ENCODE measurements at regions not wholly inside any gene's neighbourhood (a gene's known extent, or its start where the extent isn't known, plus 50 kb on each side); places are given as distances from the start of the nearest gene placed in this dataset.

DNA sequence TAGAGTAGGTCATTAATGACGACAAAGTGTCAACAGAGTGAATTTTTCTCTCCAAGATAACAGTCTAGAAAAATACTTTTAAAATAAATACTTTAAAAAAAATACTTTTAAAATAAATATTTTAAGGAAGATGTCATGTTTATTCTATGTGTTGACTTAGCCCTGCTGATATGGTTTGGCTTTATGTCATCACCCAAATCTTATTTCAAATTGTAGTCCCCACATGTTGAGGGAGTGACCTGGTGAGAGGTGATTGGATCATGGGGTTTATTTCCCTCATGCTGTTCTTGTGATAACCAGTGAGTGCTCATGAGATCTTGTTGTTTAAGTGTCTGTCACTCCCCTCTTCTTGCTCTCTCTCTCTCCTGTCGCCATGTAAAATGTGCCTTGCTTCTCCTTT lies 754.9 kb upstream of the SLIT2 start:
- Histone ChIP-seq H3K4me3 (replicated peaks; ENCODE audit: low read depth, low read length) (no peak overlapping the region), H3K36me3 (ENCODE audit: control insufficient read depth, insufficient read depth, low read length) (no peaks in the 10 kb centered on the region), H3K27me3 (replicated peaks; ENCODE audit: control insufficient read depth, insufficient read depth, low read length) (no peaks in the 10 kb centered on the region)
- DNase-seq (ENCODE audit: extremely low read depth, insufficient read length) = no peak
- TF ChIP-seq, protein P1, sequence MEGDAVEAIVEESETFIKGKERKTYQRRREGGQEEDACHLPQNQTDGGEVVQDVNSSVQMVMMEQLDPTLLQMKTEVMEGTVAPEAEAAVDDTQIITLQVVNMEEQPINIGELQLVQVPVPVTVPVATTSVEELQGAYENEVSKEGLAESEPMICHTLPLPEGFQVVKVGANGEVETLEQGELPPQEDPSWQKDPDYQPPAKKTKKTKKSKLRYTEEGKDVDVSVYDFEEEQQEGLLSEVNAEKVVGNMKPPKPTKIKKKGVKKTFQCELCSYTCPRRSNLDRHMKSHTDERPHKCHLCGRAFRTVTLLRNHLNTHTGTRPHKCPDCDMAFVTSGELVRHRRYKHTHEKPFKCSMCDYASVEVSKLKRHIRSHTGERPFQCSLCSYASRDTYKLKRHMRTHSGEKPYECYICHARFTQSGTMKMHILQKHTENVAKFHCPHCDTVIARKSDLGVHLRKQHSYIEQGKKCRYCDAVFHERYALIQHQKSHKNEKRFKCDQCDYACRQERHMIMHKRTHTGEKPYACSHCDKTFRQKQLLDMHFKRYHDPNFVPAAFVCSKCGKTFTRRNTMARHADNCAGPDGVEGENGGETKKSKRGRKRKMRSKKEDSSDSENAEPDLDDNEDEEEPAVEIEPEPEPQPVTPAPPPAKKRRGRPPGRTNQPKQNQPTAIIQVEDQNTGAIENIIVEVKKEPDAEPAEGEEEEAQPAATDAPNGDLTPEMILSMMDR (IDR thresholded peaks at IDR 0.05; ENCODE audit: insufficient read depth, low read length, poor library complexity, severe bottlenecking) = no peak

GRCh38 chr4:19494961-19495360 lies 756.7 kb upstream of the SLIT2 start:
- no peak overlapping the region for H3K4me3 ChIP-seq (replicated peaks; ENCODE audit: low read depth, low read length)
- DNase-seq (ENCODE audit: extremely low read depth, insufficient read length) = no peak
- TF ChIP-seq, protein P1 (IDR thresholded peaks at IDR 0.05; ENCODE audit: insufficient read depth, low read length, poor library complexity, severe bottlenecking) = no peak
- H3K36me3 ChIP-seq (ENCODE audit: control insufficient read depth, insufficient read depth, low read length) = no peaks in the 10 kb centered on the region
- no peaks in the 10 kb centered on the region for H3K27me3 ChIP-seq (replicated peaks; ENCODE audit: control insufficient read depth, insufficient read depth, low read length)

DNA sequence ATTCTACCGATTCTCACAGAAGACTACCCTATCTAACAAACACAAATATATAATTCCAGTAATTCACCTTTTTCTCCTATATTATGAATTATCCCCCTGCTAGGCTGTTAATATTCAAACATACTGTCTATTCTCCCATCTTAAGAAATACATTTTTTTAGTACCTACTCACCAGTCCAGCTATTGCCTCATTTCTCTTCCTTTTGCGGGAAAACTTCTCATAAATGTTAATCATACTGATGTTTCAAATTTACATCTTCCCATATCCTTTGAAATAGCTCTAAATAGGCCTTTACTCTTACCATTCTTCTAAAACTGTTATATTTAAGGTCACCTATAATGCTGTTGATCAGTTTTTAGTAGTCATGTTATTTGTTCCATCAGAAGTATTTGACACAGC lies 759.1 kb upstream of the SLIT2 start:
- no peaks in the 10 kb centered on the region for H3K27me3 ChIP-seq (replicated peaks; ENCODE audit: control insufficient read depth, insufficient read depth, low read length)
- H3K4me3 ChIP-seq (replicated peaks; ENCODE audit: low read depth, low read length) = no peak overlapping the region
- TF ChIP-seq, protein P1 (IDR thresholded peaks at IDR 0.05; ENCODE audit: insufficient read depth, low read length, poor library complexity, severe bottlenecking) = no peak
- DNase-seq (ENCODE audit: extremely low read depth, insufficient read length) = no peak
- H3K36me3 ChIP-seq (ENCODE audit: control insufficient read depth, insufficient read depth, low read length) = no peaks in the 10 kb centered on the region

DNA sequence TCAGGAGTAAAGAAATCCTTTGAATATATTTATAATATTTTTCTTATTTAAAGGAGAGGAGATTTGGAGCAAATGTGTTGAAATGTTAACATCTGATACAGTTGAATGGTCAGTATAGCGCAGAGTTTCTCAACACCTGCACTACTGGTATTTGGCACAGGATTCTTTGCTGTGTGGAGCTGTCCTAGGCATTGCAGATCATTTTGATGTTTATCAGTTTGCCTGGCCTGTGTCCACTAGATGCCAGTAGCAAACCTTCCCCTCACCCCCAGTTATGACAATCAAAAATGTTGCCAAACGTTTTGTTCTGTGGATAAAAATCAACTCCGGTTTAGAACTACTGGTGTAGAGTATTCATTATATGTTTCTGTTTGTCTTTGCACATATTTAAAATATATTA lies 765.3 kb upstream of the SLIT2 start:
- TF ChIP-seq, protein P1 (IDR thresholded peaks at IDR 0.05; ENCODE audit: insufficient read depth, low read length, poor library complexity, severe bottlenecking) = no peak
- no peak overlapping the region for H3K4me3 ChIP-seq (replicated peaks; ENCODE audit: low read depth, low read length)
- no peak for DNase-seq (ENCODE audit: extremely low read depth, insufficient read length)
- no peaks in the 10 kb centered on the region for H3K36me3 ChIP-seq (ENCODE audit: control insufficient read depth, insufficient read depth, low read length)
- H3K27me3 ChIP-seq (replicated peaks; ENCODE audit: control insufficient read depth, insufficient read depth, low read length) = no peaks in the 10 kb centered on the region

DNA sequence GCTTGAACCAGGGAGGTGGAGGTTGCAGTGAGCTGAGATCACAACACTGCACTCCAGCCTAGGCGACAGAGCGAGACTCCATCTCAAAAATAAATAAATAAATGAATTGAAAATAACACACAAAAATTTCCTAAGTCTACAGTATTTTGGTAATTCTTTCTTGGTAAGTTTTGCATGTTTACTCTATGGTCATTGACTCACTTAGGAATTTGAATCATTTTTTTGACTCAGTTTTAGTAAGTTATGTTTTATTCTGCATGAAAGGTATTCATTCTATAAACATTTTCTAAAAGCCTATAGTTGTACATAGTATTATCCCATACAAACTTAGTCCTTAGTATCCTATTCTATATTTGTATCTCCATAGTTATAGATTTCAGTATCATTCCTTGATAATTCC lies 772.9 kb upstream of the SLIT2 start:
- TF ChIP-seq, protein P1 (IDR thresholded peaks at IDR 0.05; ENCODE audit: insufficient read depth, low read length, poor library complexity, severe bottlenecking) = no peak
- DNase-seq (ENCODE audit: extremely low read depth, insufficient read length) = no peak
- H3K27me3 ChIP-seq (replicated peaks; ENCODE audit: control insufficient read depth, insufficient read depth, low read length) = no peaks in the 10 kb centered on the region
- no peak overlapping the region for H3K4me3 ChIP-seq (replicated peaks; ENCODE audit: low read depth, low read length)
- no peaks in the 10 kb centered on the region for H3K36me3 ChIP-seq (ENCODE audit: control insufficient read depth, insufficient read depth, low read length)

DNA sequence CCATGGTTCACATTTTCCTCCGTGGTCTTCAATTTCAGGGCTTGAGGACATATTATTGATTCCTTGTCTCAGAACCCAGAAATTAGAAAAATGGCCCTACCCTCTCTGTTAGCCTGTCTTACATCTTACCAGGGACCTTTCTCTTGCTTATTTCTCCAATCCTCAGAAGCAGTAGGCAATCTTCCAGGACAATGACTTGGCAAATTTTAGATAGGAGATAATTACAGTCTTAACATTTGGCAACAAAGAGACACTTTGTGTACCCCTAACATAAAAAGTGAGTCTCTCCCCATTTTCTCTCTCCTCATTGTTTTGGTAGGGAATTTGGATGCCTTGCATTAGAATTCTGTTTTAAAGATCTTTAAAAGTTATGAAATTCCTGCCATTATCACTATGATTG lies 778.1 kb upstream of the SLIT2 start:
- Histone ChIP-seq H3K27me3 (replicated peaks; ENCODE audit: control insufficient read depth, insufficient read depth, low read length) (no peaks in the 10 kb centered on the region), H3K4me3 (replicated peaks; ENCODE audit: low read depth, low read length) (no peak overlapping the region), H3K36me3 (ENCODE audit: control insufficient read depth, insufficient read depth, low read length) (no peaks in the 10 kb centered on the region)
- TF ChIP-seq, protein P1 (IDR thresholded peaks at IDR 0.05; ENCODE audit: insufficient read depth, low read length, poor library complexity, severe bottlenecking) = no peak
- no peak for DNase-seq (ENCODE audit: extremely low read depth, insufficient read length)

Measured in GM06990 (cell line).